Tibial artery (tissue), 4 donors: ENCODE measurements at regions not wholly inside any gene's neighbourhood (a gene's known extent, or its start where the extent isn't known, plus 50 kb on each side); places are given as distances from the start of the nearest gene placed in this dataset.

Experiments
- DNase-seq, 2 donors: peaks; one replicate each; pipeline ENCODE4 v3.0.0-alpha.2; 2019
- H3K27ac ChIP-seq, 2 donors: fragments of 200-600 bp; sonication (generic) in 1 of 2; 1 replicate in 1 of 2; 2 replicates in 1 of 2; pipeline ENCODE4 v1.5.1; 2018 to 2019; ENCODE audit warnings: mild to moderate bottlenecking in 1 of 2
- H3K27me3 ChIP-seq, 2 donors: fragments of 200-600 bp; sonication (generic) in 1 of 2; one replicate each; pipeline versions ENCODE4 v1.5.1 to v1.6.0; 2016 to 2019
- H3K36me3 ChIP-seq, 3 donors: fragments of 200-600 bp; sonication (generic) in 2 of 3; one replicate each; pipeline ENCODE4 v1.5.1; 2016 to 2019; ENCODE audit warnings: mild to moderate bottlenecking in 2 of 3
- H3K4me1 ChIP-seq, 4 donors: fragments of 200-600 bp; sonication (generic) in 2 of 4; 1 replicate in 3 of 4; 2 replicates in 1 of 4; pipeline ENCODE4 v1.5.1; 2016 to 2019
- H3K4me3 ChIP-seq, 2 donors: fragments of 200-600 bp; sonication (generic) in 1 of 2; 1 replicate in 1 of 2; 2 replicates in 1 of 2; pipeline ENCODE4 v1.5.1; 2018 to 2019; ENCODE audit warnings: mild to moderate bottlenecking in 2 of 2
- H3K9me3 ChIP-seq, 3 donors: fragments of 200-600 bp; sonication (generic) in 1 of 3; one replicate each; pipeline ENCODE4 v1.5.1; 2016 to 2019
- intact Hi-C: fragments of 100-400 bp; cut with DNase I; formaldehyde crosslinking; loops from one replicate; pipeline ENCODE4 v1.15.0; 2023; ENCODE audit warnings: low total_unique reads
- TF ChIP-seq, protein P1 (sequence below), 2 experiments: fragments of 200-600 bp in 1 of 2; fragments of 450-650 bp in 1 of 2; IDR thresholded peaks; one replicate each; pipeline ENCODE4 v1.5.1; 2017 to 2019; ENCODE audit warnings: antibody characterized with exemption in 2 of 2, mild to moderate bottlenecking in 1 of 2, moderate library complexity in 1 of 2

- DNase-seq = no peak
- TF ChIP-seq, protein P1, sequence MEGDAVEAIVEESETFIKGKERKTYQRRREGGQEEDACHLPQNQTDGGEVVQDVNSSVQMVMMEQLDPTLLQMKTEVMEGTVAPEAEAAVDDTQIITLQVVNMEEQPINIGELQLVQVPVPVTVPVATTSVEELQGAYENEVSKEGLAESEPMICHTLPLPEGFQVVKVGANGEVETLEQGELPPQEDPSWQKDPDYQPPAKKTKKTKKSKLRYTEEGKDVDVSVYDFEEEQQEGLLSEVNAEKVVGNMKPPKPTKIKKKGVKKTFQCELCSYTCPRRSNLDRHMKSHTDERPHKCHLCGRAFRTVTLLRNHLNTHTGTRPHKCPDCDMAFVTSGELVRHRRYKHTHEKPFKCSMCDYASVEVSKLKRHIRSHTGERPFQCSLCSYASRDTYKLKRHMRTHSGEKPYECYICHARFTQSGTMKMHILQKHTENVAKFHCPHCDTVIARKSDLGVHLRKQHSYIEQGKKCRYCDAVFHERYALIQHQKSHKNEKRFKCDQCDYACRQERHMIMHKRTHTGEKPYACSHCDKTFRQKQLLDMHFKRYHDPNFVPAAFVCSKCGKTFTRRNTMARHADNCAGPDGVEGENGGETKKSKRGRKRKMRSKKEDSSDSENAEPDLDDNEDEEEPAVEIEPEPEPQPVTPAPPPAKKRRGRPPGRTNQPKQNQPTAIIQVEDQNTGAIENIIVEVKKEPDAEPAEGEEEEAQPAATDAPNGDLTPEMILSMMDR (IDR thresholded peaks at IDR 0.05) = no peak
- no peak overlapping the region for H3K27ac ChIP-seq
- H3K4me3 ChIP-seq = no peak overlapping the region
- H3K36me3 ChIP-seq = no peaks in the 10 kb centered on the region
- no peaks in the 10 kb centered on the region for H3K9me3 ChIP-seq
- H3K4me1 ChIP-seq = no peaks in the 10 kb centered on the region
- H3K27me3 ChIP-seq = no peaks in the 10 kb centered on the region
- intact Hi-C loops = no loop called here
These were observed 630.8 kb downstream of the AACS start for GRCh38 chr12:125696054-125696453.

DNA sequence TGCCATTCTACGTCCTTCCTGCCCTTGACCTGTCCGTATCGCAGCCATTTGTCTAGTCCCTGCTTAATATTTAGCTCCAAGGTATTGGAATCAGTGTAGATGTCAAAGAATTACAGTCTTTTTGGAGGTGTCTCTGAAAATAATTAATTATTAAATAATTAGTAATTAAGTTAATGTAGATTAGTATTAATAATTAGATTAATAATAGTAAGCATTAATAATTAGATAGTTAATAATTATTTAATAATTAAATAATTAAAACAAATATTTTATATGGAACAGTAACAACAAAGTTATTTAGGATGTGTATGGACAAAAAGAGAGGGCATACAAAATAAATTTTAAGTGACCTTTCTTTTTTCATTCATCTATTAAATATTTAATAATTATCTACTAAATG is 639.6 kb downstream of the AACS start:
- H3K27ac ChIP-seq = no peak overlapping the region
- TF ChIP-seq, protein P1 (IDR thresholded peaks at IDR 0.05) = no peak
- no peak overlapping the region for H3K4me3 ChIP-seq
- no peak for DNase-seq
- no peaks in the 10 kb centered on the region for H3K36me3 ChIP-seq
- intact Hi-C loops = no loop called here
- H3K4me1 ChIP-seq = no peaks in the 10 kb centered on the region
- H3K9me3 ChIP-seq = no peaks in the 10 kb centered on the region
- H3K27me3 ChIP-seq = no peaks in the 10 kb centered on the region

DNA sequence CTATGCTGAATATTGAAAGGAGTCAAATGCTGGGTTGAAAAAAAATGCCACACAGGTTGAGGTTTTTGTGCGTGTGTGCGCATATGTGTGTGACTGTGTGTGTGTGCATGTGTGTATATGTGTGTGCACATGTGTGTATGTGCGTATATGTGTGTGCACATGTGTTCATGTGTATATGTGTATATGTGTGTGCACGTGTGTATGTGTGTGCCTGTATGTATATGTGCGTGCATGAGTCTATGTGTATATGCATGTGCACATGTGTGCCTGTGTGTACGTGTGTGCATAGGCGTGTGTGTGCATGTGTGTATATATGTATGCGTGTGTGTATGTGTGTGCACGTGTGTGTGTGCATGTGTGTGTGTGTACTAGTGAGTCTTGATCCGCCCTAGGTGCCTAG is 655.7 kb downstream of the AACS start:
- Histone ChIP-seq H3K27ac (no peak overlapping the region), H3K4me1 (no peaks in the 10 kb centered on the region), H3K9me3 (peaks cover 0 to 18% (median 13%) of the 10 kb centered on the region in 3 donors), H3K27me3 (no peaks in the 10 kb centered on the region), H3K4me3 (no peak overlapping the region), H3K36me3 (no peaks in the 10 kb centered on the region)
- TF ChIP-seq, protein P1 (IDR thresholded peaks at IDR 0.05) = no peak
- no peak for DNase-seq
- intact Hi-C loops = no loop called here

GRCh38 chr12:125734137-125734536 is 668.9 kb downstream of the AACS start:
- no peaks in the 10 kb centered on the region for H3K27me3 ChIP-seq
- no peak overlapping the region for H3K27ac ChIP-seq
- no peak overlapping the region for H3K4me3 ChIP-seq
- TF ChIP-seq, protein P1 (IDR thresholded peaks at IDR 0.05) = no peak
- peaks cover 0 to 12% (median 6%) of the 10 kb centered on the region in 3 donors for H3K9me3 ChIP-seq
- H3K36me3 ChIP-seq = no peaks in the 10 kb centered on the region
- H3K4me1 ChIP-seq = no peaks in the 10 kb centered on the region
- intact Hi-C loops = no loop called here
- DNase-seq = no peak

DNA sequence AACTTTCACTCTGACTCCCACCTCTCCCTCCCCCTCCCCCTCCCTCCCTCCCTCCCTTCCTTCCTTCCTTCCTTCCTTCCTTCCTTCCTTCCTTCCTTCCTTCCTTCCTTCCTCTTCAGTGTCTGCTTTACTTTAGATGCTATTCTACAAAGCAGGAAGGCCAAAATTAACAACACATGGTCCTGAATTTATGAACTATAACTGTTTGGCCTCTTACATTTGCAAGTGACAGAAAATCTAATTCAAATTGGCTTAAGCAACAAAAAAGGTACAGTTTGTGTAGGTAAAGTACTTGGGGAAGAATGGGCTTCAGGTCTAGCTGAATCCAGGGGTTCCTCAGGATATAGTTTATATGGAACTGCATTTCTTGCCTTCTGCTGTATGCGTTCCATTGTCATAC is 673.0 kb downstream of the AACS start:
- Histone ChIP-seq H3K4me1 (no peaks in the 10 kb centered on the region), H3K9me3 (peaks cover 0 to 12% (median 6%) of the 10 kb centered on the region in 3 donors), H3K27ac (no peak overlapping the region), H3K4me3 (no peak overlapping the region), H3K27me3 (no peaks in the 10 kb centered on the region), H3K36me3 (no peaks in the 10 kb centered on the region)
- DNase-seq = no peak
- TF ChIP-seq, protein P1 (IDR thresholded peaks at IDR 0.05) = no peak
- intact Hi-C loops = no loop called here

GRCh38 chr12:125742413-125742812 is 677.2 kb downstream of the AACS start:
- DNase-seq = no peak
- Histone ChIP-seq H3K4me1 (no peaks in the 10 kb centered on the region), H3K36me3 (no peaks in the 10 kb centered on the region), H3K27me3 (no peaks in the 10 kb centered on the region), H3K27ac (no peak overlapping the region), H3K4me3 (no peak overlapping the region), H3K9me3 (no peaks in the 10 kb centered on the region)
- intact Hi-C loops = no loop called here
- TF ChIP-seq, protein P1 (IDR thresholded peaks at IDR 0.05) = no peak
